ENCODE measurements at regions not wholly inside any gene's neighbourhood (a gene's known extent, or its start where the extent isn't known, plus 50 kb on each side); places are given as distances from the start of the nearest gene placed in this dataset.

- no peak for TF ChIP-seq CTCF (IDR thresholded peaks at IDR 0.05; ENCODE audit: poor library complexity, severe bottlenecking)
- no peak for TF ChIP-seq MXI1 (conservative IDR thresholded peaks at IDR 0.05; ENCODE audit: poor library complexity, severe bottlenecking)
- no peak for TF ChIP-seq RAD21 (conservative IDR thresholded peaks at IDR 0.05)
- TF ChIP-seq TAF1 (IDR thresholded peaks at IDR 0.05; ENCODE audit: low read depth) = no peak
- no peak for TF ChIP-seq EZH2 (IDR thresholded peaks at IDR 0.05; ENCODE audit: borderline replicate concordance, insufficient read depth, low read length, poor library complexity, severe bottlenecking)
- no peak for TF ChIP-seq SMC3 (conservative IDR thresholded peaks at IDR 0.05; ENCODE audit: poor library complexity)
- no peak for TF ChIP-seq EP300 (conservative IDR thresholded peaks at IDR 0.05; ENCODE audit: poor library complexity, severe bottlenecking)
- TF ChIP-seq POLR2AphosphoS5 (IDR thresholded peaks at IDR 0.05) = no peak
- no peak for TF ChIP-seq REST (IDR thresholded peaks at IDR 0.05; ENCODE audit: borderline replicate concordance)
- no peaks in the 10 kb centered on the region for H3K9me2 ChIP-seq (ENCODE audit: insufficient read depth, low read length)
These were observed 157.1 kb upstream of the SCN7A start for GRCh38 chr2:166651080-166651675.

GRCh38 chr2:166647935-166648334 is 153.9 kb upstream of the SCN7A start:
- Histone ChIP-seq H3K9ac (ENCODE audit: low read length) (no peak overlapping the region), H3F3A (ENCODE audit: insufficient read depth, low read length, poor library complexity, severe bottlenecking) (no peaks in the 10 kb centered on the region), H2AFZ (ENCODE audit: low read depth, low read length) (no peak overlapping the region), H3K9me2 (ENCODE audit: insufficient read depth, low read length) (no peaks in the 10 kb centered on the region), H3K36me3 (ENCODE audit: insufficient read depth, low read length) (no peaks in the 10 kb centered on the region), H3K4me3 (ENCODE audit: low read length) (no peak overlapping the region), H3K4me2 (ENCODE audit: low read length) (no peak overlapping the region), H3K27me3 (ENCODE audit: insufficient read depth, low read depth, low read length) (no peaks in the 10 kb centered on the region), H4K20me1 (ENCODE audit: insufficient read depth) (no peaks in the 10 kb centered on the region), H3K79me2 (replicated peaks; ENCODE audit: insufficient read depth, low read length) (no peaks in the 10 kb centered on the region), H3K27ac (ENCODE audit: low read length) (no peak overlapping the region), H3K9me3 (ENCODE audit: low read length) (no peaks in the 10 kb centered on the region)
- TF ChIP-seq CTCF (IDR thresholded peaks at IDR 0.05; ENCODE audit: poor library complexity, severe bottlenecking) (no peak), POLR2AphosphoS5 (IDR thresholded peaks at IDR 0.05) (no peak), MXI1 (conservative IDR thresholded peaks at IDR 0.05; ENCODE audit: poor library complexity, severe bottlenecking) (no peak), TAF1 (IDR thresholded peaks at IDR 0.05; ENCODE audit: low read depth) (no peak), EZH2 (IDR thresholded peaks at IDR 0.05; ENCODE audit: borderline replicate concordance, insufficient read depth, low read length, poor library complexity, severe bottlenecking) (no peak)

More at GRCh38 chr2:166651080-166651675, 157.1 kb upstream of the SCN7A start:
- H3K79me2 ChIP-seq (replicated peaks; ENCODE audit: insufficient read depth, low read length) = no peaks in the 10 kb centered on the region
- no peak overlapping the region for H3K9ac ChIP-seq (ENCODE audit: low read length)
- no peak overlapping the region for H2AFZ ChIP-seq (ENCODE audit: low read depth, low read length)
- H3K4me3 ChIP-seq (ENCODE audit: low read length) = no peak overlapping the region
- no peak overlapping the region for H3K4me2 ChIP-seq (ENCODE audit: low read length)
- no peaks in the 10 kb centered on the region for H3K27me3 ChIP-seq (ENCODE audit: insufficient read depth, low read depth, low read length)
- no peaks in the 10 kb centered on the region for H3K36me3 ChIP-seq (ENCODE audit: insufficient read depth, low read length)
- no peaks in the 10 kb centered on the region for H3F3A ChIP-seq (ENCODE audit: insufficient read depth, low read length, poor library complexity, severe bottlenecking)
- no peak overlapping the region for H3K27ac ChIP-seq (ENCODE audit: low read length)
- no peaks in the 10 kb centered on the region for H3K9me3 ChIP-seq (ENCODE audit: low read length)
- no peaks in the 10 kb centered on the region for H4K20me1 ChIP-seq (ENCODE audit: insufficient read depth)
